ENCODE measurements at regions not wholly inside any gene's neighbourhood (a gene's known extent, or its start where the extent isn't known, plus 50 kb on each side); places are given as distances from the start of the nearest gene placed in this dataset.

DNA sequence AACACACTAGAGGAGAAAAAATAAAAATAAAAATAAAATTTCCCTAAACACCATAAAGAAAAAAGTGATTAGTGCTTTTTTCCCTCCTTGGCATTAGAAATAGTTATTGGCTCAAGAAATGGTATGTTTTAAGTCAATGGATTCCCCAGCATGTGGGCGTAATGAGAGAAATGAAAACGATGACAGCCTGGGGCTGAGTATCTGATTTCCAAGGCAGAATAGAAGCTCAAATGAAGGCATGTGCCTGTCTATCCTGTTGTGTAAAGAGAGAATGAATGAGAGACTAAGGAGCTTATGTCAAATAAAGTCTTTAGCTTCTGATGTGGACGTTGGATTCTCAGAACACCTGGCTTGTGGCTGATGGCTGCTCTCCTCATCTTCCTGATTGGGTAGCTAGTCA, 1408.4 kb upstream of the TMEM132C start:
- DNase-seq (no peak), ATAC-seq (ENCODE audit: low read depth) (no peak)
- POLR2A ChIA-PET, result no interaction called here
- Mint-ChIP-seq H3K4me1 (no peaks in the 10 kb centered on the region), H3K9me3 (no peaks in the 10 kb centered on the region), H3K27me3 (no peaks in the 10 kb centered on the region), H3K4me3 (no peak overlapping the region), H3K36me3 (ENCODE audit: low read depth) (no peaks in the 10 kb centered on the region), H3K27ac (no peak overlapping the region)
- intact Hi-C loops (cut with micrococcal nuclease), result no loop called here
- CTCF ChIA-PET, result no interaction called here
- TF ChIP-seq, protein P1, sequence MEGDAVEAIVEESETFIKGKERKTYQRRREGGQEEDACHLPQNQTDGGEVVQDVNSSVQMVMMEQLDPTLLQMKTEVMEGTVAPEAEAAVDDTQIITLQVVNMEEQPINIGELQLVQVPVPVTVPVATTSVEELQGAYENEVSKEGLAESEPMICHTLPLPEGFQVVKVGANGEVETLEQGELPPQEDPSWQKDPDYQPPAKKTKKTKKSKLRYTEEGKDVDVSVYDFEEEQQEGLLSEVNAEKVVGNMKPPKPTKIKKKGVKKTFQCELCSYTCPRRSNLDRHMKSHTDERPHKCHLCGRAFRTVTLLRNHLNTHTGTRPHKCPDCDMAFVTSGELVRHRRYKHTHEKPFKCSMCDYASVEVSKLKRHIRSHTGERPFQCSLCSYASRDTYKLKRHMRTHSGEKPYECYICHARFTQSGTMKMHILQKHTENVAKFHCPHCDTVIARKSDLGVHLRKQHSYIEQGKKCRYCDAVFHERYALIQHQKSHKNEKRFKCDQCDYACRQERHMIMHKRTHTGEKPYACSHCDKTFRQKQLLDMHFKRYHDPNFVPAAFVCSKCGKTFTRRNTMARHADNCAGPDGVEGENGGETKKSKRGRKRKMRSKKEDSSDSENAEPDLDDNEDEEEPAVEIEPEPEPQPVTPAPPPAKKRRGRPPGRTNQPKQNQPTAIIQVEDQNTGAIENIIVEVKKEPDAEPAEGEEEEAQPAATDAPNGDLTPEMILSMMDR (IDR thresholded peaks at IDR 0.05), result no peak

DNA sequence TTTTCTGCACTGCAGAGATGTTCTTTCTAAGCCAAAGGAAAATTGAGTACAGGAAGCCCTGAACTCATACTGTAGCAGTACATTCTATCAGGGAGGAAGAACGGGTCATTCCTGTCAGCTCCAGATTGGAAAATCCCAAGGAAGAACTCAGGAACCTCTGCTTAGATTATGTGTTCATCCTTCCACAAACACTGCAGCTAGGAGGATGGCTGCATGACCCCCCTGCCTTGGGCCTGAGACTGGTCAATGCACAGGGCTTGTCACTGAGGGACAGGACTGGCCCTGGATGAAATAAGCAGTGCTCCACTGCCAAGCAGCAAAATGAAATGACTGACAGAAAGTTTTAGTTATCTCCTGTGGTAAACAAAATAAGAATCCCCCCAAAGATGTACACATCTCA, 1406.8 kb upstream of the TMEM132C start:
- intact Hi-C loops (cut with micrococcal nuclease), result no loop called here

DNA sequence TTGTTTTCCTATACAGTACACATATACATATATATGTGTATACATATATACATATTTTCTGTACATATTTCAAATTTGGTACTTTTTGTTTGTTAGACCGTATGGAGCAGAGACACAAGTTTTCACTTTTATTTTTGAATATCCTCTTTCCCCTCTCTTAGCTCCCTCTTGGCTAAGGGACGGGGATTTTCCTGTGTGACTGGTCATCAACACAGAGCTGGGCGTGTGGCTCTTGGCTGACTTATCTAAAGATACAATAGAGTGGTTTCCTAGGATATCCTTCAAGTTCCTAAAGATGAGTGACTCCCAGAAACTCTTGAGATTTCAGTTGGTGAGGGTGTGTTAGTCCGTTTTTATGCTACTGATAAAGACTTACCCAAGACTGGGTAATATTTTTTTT, 1404.5 kb upstream of the TMEM132C start:
- Mint-ChIP-seq H3K27me3 (no peaks in the 10 kb centered on the region), H3K27ac (no peak overlapping the region), H3K4me1 (no peaks in the 10 kb centered on the region), H3K9me3 (no peaks in the 10 kb centered on the region), H3K36me3 (ENCODE audit: low read depth) (no peaks in the 10 kb centered on the region), H3K4me3 (no peak overlapping the region)
- ChIA-PET CTCF (no interaction called here), POLR2A (no interaction called here)
- TF ChIP-seq, protein P1 (IDR thresholded peaks at IDR 0.05), result no peak
- ATAC-seq (ENCODE audit: low read depth) (no peak), DNase-seq (no peak)
- intact Hi-C loops (cut with micrococcal nuclease), result no loop called here

More for the DNA sequence above, 1406.8 kb upstream of the TMEM132C start:
- no peaks in the 10 kb centered on the region for H3K27me3 Mint-ChIP-seq
- TF ChIP-seq, protein P1 (IDR thresholded peaks at IDR 0.05), result no peak
- H3K4me3 Mint-ChIP-seq, result no peak overlapping the region
- H3K36me3 Mint-ChIP-seq (ENCODE audit: low read depth), result no peaks in the 10 kb centered on the region
- DNase-seq (no peak), ATAC-seq (ENCODE audit: low read depth) (no peak)
- no peaks in the 10 kb centered on the region for H3K4me1 Mint-ChIP-seq
- ChIA-PET CTCF (no interaction called here), POLR2A (no interaction called here)
- no peaks in the 10 kb centered on the region for H3K9me3 Mint-ChIP-seq
- H3K27ac Mint-ChIP-seq, result no peak overlapping the region

DNA sequence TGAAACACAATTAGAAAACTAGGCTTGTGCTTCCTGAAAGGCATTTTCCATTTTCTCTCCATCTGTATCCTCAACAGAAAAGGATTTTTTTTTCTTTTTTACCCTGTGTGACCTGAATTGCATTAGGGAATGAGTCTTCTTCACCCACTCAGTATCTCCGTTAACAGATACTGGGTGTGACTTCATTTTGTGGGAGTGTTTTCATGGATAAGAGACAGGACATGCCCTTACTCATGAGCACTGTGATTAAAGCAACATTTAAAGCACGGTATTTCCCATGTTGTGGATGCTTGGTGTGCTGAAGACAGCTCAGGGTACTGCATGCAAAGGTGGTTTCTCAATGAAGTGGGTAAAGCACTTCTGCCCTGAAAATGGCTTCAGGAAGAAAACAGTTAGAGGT, 1397.3 kb upstream of the TMEM132C start:
- no peaks in the 10 kb centered on the region for H3K36me3 Mint-ChIP-seq (ENCODE audit: low read depth)
- TF ChIP-seq, protein P1 (IDR thresholded peaks at IDR 0.05), result no peak
- H3K27me3 Mint-ChIP-seq, result no peaks in the 10 kb centered on the region
- H3K9me3 Mint-ChIP-seq, result no peaks in the 10 kb centered on the region
- no peak overlapping the region for H3K4me3 Mint-ChIP-seq
- CTCF ChIA-PET, result no interaction called here
- no peaks in the 10 kb centered on the region for H3K4me1 Mint-ChIP-seq
- intact Hi-C loops (cut with micrococcal nuclease), result loop anchor here (5.0 kb wide), 2 partner anchors 1337 to 1537 kb away; no protein-coding TSS in a partner anchor
- no peak overlapping the region for H3K27ac Mint-ChIP-seq
- ATAC-seq (ENCODE audit: low read depth) (no peak), DNase-seq (no peak)
- POLR2A ChIA-PET, result no interaction called here

DNA sequence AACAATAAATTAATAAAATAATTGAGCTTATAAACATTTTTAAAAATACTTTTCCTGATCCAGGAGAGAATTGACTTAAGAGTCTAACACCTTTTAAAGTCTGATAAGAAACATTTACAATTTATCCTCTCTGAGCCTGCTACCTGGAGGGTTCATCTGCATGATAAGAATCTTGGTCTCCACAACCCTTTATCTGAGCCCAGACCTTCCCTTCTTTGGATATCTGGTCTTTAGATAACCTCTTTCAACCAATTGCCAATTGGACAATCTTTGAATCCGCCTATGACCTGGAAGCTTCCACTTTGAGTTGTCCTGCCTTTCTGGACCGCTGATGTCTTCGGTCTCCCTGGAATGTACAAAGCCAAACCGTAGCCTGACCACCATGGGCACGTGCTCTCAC, 1393.3 kb upstream of the TMEM132C start:
- ChIA-PET CTCF (no interaction called here), POLR2A (no interaction called here)
- Mint-ChIP-seq H3K27ac (no peak overlapping the region), H3K36me3 (ENCODE audit: low read depth) (no peaks in the 10 kb centered on the region), H3K9me3 (no peaks in the 10 kb centered on the region), H3K4me1 (no peaks in the 10 kb centered on the region), H3K4me3 (no peak overlapping the region), H3K27me3 (no peaks in the 10 kb centered on the region)
- DNase-seq, result no peak
- TF ChIP-seq, protein P1 (IDR thresholded peaks at IDR 0.05), result no peak
- no peak for ATAC-seq (ENCODE audit: low read depth)
- intact Hi-C loops (cut with micrococcal nuclease), result loop anchor here (1.0 to 5.0 kb wide), 3 partner anchors 89 to 1541 kb away; no protein-coding TSS in a partner anchor

All from activated B cell treated with CpG ODN at 0.5 μM for 24 hours (primary cell).